Neural crest cell (in vitro differentiated cells): ENCODE measurements at regions not wholly inside any gene's neighbourhood (a gene's known extent, or its start where the extent isn't known, plus 50 kb on each side); places are given as distances from the start of the nearest gene placed in this dataset.

Source experiments
- DNase-seq: peaks from one replicate; pipeline ENCODE4 v3.0.0; 2021; ENCODE audit warnings: low read depth, mixed read lengths, low spot score
- H3K27ac Mint-ChIP-seq: one replicate; pipeline ENCODE4 v1.8.0; 2021; ENCODE audit warnings: mild to moderate bottlenecking, mixed read lengths; ENCODE audit not compliant: unreplicated experiment
- H3K27me3 Mint-ChIP-seq: 2 replicates; pipeline ENCODE4 v1.8.0; 2021; ENCODE audit warnings: low read depth, mild to moderate bottlenecking, mixed read lengths
- H3K36me3 Mint-ChIP-seq: 2 replicates; pipeline ENCODE4 v1.8.0; 2021; ENCODE audit warnings: low read depth, mild to moderate bottlenecking, mixed read lengths
- H3K4me1 Mint-ChIP-seq: 2 replicates; pipeline ENCODE4 v1.8.0; 2021; ENCODE audit warnings: mixed read lengths
- H3K4me3 Mint-ChIP-seq: one replicate; pipeline ENCODE4 v1.8.0; 2021; ENCODE audit warnings: mild to moderate bottlenecking, mixed read lengths
- H3K9me3 Mint-ChIP-seq: 2 replicates; pipeline ENCODE4 v1.8.0; 2021; ENCODE audit warnings: mixed read lengths
- CTCF ChIP-seq: fragments of 200-600 bp; sonication (generic); conservative IDR thresholded peaks from 2 replicates; pipeline ENCODE4 v1.5.0; 2021; ENCODE audit warnings: antibody characterized with exemption, mild to moderate bottlenecking

DNA sequence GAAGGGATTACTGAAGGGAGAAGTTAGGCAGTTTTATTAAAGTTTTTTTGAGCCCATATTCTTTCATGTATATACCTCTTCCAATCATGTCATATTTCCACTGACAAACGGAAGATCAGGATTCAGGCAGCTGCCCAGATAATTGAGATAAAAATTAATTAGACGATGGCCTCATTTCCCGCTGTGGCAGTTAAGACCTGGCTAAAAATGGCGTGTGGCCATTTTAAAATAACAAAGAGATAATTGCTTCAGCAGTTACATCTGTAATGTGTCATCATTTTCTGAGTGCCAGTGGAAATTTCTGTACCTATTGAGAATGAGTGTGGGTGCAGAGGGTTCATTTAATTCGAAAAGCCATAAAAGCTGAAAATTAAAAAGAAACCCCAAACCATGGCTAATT, 215.1 kb downstream of the STK31 start:
- no peak for TF ChIP-seq CTCF
- H3K27me3 Mint-ChIP-seq, result no peaks in the 10 kb centered on the region
- no peak overlapping the region for H3K4me3 Mint-ChIP-seq
- H3K4me1 Mint-ChIP-seq, result no peaks in the 10 kb centered on the region
- H3K9me3 Mint-ChIP-seq, result no peaks in the 10 kb centered on the region
- H3K27ac Mint-ChIP-seq, result no peak overlapping the region
- H3K36me3 Mint-ChIP-seq, result no peaks in the 10 kb centered on the region
- no peak for DNase-seq

GRCh38 chr7:23927709-23928417, 217.8 kb downstream of the STK31 start:
- H3K27ac Mint-ChIP-seq, result no peak overlapping the region
- no peak overlapping the region for H3K4me3 Mint-ChIP-seq
- TF ChIP-seq CTCF, result no peak
- no peaks in the 10 kb centered on the region for H3K36me3 Mint-ChIP-seq
- no peaks in the 10 kb centered on the region for H3K4me1 Mint-ChIP-seq
- H3K9me3 Mint-ChIP-seq, result no peaks in the 10 kb centered on the region
- no peaks in the 10 kb centered on the region for H3K27me3 Mint-ChIP-seq
- no peak for DNase-seq

DNA sequence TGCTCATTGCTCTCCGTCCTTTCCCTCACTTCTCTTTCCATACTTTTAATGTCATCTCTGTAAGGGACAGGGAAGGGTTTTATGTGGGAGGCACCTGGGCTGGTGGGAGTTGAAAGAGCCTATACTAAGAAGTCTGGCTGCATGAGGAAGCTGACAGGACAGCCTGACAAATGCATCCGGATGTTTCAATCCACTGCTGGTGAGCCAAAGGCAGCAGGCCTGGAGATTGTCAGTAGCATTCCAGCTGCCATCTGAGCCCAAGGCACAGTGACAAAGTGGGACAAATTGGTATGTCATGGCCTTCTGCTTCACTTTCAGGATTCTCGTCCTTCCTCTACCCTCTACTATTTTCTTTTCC, 218.4 kb downstream of the STK31 start:
- TF ChIP-seq CTCF, result no peak
- H3K36me3 Mint-ChIP-seq, result no peaks in the 10 kb centered on the region
- H3K9me3 Mint-ChIP-seq, result no peaks in the 10 kb centered on the region
- no peaks in the 10 kb centered on the region for H3K27me3 Mint-ChIP-seq
- no peaks in the 10 kb centered on the region for H3K4me1 Mint-ChIP-seq
- no peak overlapping the region for H3K27ac Mint-ChIP-seq
- no peak overlapping the region for H3K4me3 Mint-ChIP-seq
- DNase-seq, result no peak

- H3K4me1 Mint-ChIP-seq, result no peaks in the 10 kb centered on the region
- H3K9me3 Mint-ChIP-seq, result no peaks in the 10 kb centered on the region
- no peak for DNase-seq
- no peak overlapping the region for H3K27ac Mint-ChIP-seq
- H3K36me3 Mint-ChIP-seq, result no peaks in the 10 kb centered on the region
- no peaks in the 10 kb centered on the region for H3K27me3 Mint-ChIP-seq
- no peak for TF ChIP-seq CTCF
- H3K4me3 Mint-ChIP-seq, result no peak overlapping the region
Measured at GRCh38 chr7:23930312-23930711, 220.3 kb downstream of the STK31 start.

- H3K36me3 Mint-ChIP-seq, result no peaks in the 10 kb centered on the region
- H3K4me3 Mint-ChIP-seq, result no peak overlapping the region
- no peak overlapping the region for H3K27ac Mint-ChIP-seq
- H3K27me3 Mint-ChIP-seq, result no peaks in the 10 kb centered on the region
- TF ChIP-seq CTCF, result no peak
- H3K9me3 Mint-ChIP-seq, result no peaks in the 10 kb centered on the region
- no peak for DNase-seq
- no peaks in the 10 kb centered on the region for H3K4me1 Mint-ChIP-seq
Measured at GRCh38 chr7:23931633-23932032, 221.6 kb downstream of the STK31 start.
